BJ (cell line): ENCODE measurements at regions not wholly inside any gene's neighbourhood (a gene's known extent, or its start where the extent isn't known, plus 50 kb on each side); places are given as distances from the start of the nearest gene placed in this dataset.
A peak's percentile ranks its signal among the peaks of the same experiment; 100 is the strongest.

Source experiments
- CTCF ChIA-PET: fragments of 350-600 bp; formaldehyde crosslinking; extraction: SDS; loops from one replicate; lab custom pipeline; 2021; ENCODE audit warnings: antibody characterized with exemption, inconsistent platforms; lab: Yijun Ruan, JAX
- POLR2A ChIA-PET: fragments of 300-600 bp; sonication (Branson Sonifier 250); formaldehyde crosslinking; extraction: SDS; loops from one replicate; lab custom pipeline; 2021; ENCODE audit warnings: antibody characterized with exemption; lab: Charles Lee
- DNase-seq: peaks from one replicate; pipeline ENCODE4 v3.0.0-alpha.2; 2011; ENCODE audit warnings: low read depth
- H3K27me3 ChIP-seq: 2 replicates; pipeline ENCODE4 v1.6.0; 2011; ENCODE audit warnings: low read length; ENCODE audit not compliant: control insufficient read depth, insufficient read depth
- H3K36me3 ChIP-seq: 2 replicates; pipeline ENCODE4 v1.5.1; 2011; ENCODE audit warnings: low read length; ENCODE audit not compliant: control insufficient read depth, insufficient read depth
- H3K4me3 ChIP-seq: 2 replicates; pipeline ENCODE4 v1.5.1; 2011; ENCODE audit warnings: low read depth, mild to moderate bottlenecking, control low read depth, low read length
- CTCF ChIP-seq: IDR thresholded peaks from 2 replicates; pipeline ENCODE4 v1.5.1; 2011; ENCODE audit warnings: low read depth, mild to moderate bottlenecking, control low read depth, inconsistent platforms, low read length, moderate library complexity; ENCODE audit not compliant: insufficient read depth

GRCh38 chr15:66931768-66932633 lies 133.4 kb upstream of the SMAD3 start:
- Histone ChIP-seq H3K4me3 (no peak overlapping the region), H3K36me3 (no peaks in the 10 kb centered on the region), H3K27me3 (no peaks in the 10 kb centered on the region)
- POLR2A ChIA-PET, result no interaction called here
- CTCF ChIA-PET, result interaction anchor here (0.7 to 2.8 kb wide), 8 partner anchors 10 to 372 kb away, joined by 3 to 12 read pairs (median 3); no protein-coding TSS in a partner anchor
- no peak for TF ChIP-seq CTCF
- peak; percentile 18 for DNase-seq

- no peaks in the 10 kb centered on the region for H3K27me3 ChIP-seq
- H3K4me3 ChIP-seq, result no peak overlapping the region
- DNase-seq, result no peak
- TF ChIP-seq CTCF, result no peak
- POLR2A ChIA-PET, result no interaction called here
- CTCF ChIA-PET, result interaction anchor here (0.8 to 2.8 kb wide), 5 partner anchors 10 to 314 kb away, joined by 3 to 12 read pairs (median 3); no protein-coding TSS in a partner anchor
- H3K36me3 ChIP-seq, result no peaks in the 10 kb centered on the region
These were observed 132.8 kb upstream of the SMAD3 start for GRCh38 chr15:66932634-66933024.

- CTCF ChIA-PET, result interaction anchor here (1.6 to 2.8 kb wide), 2 partner anchors 12 to 71 kb away, joined by 5 to 12 read pairs; no protein-coding TSS in a partner anchor
- TF ChIP-seq CTCF, result no peak
- H3K27me3 ChIP-seq, result no peaks in the 10 kb centered on the region
- no peak for DNase-seq
- POLR2A ChIA-PET, result no interaction called here
- no peaks in the 10 kb centered on the region for H3K36me3 ChIP-seq
- H3K4me3 ChIP-seq, result no peak overlapping the region
These were observed 131.2 kb upstream of the SMAD3 start for GRCh38 chr15:66933932-66934867.

GRCh38 chr15:66934868-66935520 lies 130.4 kb upstream of the SMAD3 start:
- no peak for DNase-seq
- CTCF ChIA-PET, result no interaction called here
- no peak overlapping the region for H3K4me3 ChIP-seq
- no peak for TF ChIP-seq CTCF
- H3K36me3 ChIP-seq, result no peaks in the 10 kb centered on the region
- POLR2A ChIA-PET, result no interaction called here
- H3K27me3 ChIP-seq, result no peaks in the 10 kb centered on the region
